ENCODE measurements at regions not wholly inside any gene's neighbourhood (a gene's known extent, or its start where the extent isn't known, plus 50 kb on each side); places are given as distances from the start of the nearest gene placed in this dataset.

DNA sequence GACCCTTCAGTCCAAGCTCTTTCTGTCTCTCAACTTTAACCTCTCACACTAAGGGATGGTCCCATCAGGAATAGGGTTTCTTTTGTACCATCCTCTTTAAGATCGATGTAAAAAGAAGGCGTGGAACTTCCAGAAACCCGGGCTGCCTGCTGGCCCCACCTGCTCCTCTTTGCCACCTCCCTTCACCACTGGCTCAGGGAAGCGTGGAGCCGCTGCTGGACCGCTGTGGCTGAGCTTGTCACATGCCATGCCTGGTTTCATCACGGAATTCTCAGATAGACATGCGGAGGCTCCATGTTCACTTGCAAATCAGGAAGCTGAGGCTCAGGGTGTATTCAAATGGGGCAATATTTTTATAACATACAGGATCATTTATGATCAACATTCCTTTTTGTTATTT is 399.7 kb downstream of the BRD1 start:
- no peak for DNase-seq

DNA sequence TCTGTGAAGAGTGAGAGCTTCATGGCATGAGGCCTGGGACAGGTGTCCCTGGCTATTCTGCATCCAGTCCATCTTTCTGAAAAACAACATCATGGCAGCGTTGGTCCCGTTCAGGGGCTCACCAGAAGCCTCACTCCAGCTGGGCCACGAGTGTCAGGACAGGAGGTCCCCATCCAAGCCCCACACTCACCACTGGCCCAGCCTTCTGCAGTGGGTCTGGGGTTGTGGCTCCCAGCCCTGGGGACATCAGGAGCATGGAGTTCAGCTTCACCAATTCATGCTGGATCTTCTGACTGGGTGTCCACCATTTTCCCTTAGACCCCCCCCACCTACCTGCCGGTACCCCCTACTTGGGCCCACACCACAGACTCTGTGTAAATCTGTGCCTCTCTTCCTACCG is 400.3 kb downstream of the BRD1 start:
- no peak for DNase-seq

- no peak for DNase-seq
These were observed 400.9 kb downstream of the BRD1 start for GRCh38 chr22:49426618-49427266.

- no peak for DNase-seq
These were observed 401.6 kb downstream of the BRD1 start for GRCh38 chr22:49426098-49426497.

DNA sequence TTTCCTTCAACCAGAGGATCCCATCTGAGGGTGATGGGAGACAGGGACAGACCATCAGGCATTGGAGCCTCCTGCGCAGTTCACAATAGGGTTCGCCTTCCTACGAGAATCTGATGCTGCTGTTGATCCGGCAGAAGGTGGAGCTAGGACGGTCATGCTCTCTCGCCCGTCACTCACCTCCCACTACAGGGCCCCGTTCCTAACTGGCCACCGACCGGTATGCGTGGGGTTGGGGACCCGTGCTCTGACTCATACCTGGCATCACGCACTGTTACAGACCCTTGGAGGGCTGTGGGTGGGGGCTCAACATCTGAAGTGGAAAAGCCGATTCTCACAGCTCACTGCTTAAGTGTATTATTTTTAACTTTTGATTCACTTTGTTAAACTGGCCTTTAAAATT is 402.3 kb downstream of the BRD1 start:
- DNase-seq, result no peak

GRCh38 chr22:49424893-49425270 is 402.8 kb downstream of the BRD1 start:
- no peak for DNase-seq

DNA sequence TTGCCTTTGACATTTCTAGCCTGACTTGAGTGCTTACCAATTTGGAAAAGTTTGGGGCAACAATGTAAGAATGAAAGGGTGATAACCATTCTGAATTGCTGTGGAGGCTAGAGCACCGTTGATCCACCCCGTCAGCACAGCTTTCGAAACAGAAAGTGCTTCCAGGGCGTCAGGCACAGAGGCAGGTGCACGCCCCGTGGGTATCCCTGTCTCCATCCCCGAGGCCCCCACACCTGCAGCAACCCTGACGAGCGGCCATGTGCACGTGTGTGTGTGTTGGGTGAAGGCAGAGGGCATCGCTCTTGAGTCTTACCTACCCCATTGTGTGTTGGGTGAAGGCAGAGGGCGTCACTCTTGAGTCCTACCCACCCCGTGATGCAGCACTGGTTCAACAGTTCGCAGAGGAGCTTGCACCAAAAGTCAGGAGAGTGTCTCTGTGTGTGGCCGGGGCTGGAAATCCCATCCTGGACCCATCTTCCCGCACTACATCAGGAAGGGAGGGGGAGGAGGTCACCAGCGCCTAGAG is 404.5 kb downstream of the BRD1 start:
- DNase-seq, result no peak

DNA sequence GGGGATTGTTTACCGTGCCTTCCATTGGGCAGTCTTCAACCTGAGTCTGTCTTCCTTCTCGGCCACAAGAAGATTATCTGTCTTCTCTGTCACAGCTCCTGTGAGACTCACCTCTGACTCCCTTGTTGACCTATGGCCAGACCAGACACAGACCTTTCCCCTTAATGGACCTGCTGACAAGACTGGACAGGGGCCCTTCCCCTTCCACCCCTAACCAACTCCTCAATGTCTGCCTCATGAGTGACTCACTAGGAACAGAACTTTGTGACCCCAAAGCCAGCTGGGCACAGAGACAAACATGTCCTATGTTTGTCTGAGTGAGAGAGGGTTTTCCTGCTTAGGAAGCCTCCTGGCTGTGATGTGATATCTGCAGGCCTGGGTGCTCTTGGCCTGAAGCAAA is 405.0 kb downstream of the BRD1 start:
- DNase-seq, result no peak

DNA sequence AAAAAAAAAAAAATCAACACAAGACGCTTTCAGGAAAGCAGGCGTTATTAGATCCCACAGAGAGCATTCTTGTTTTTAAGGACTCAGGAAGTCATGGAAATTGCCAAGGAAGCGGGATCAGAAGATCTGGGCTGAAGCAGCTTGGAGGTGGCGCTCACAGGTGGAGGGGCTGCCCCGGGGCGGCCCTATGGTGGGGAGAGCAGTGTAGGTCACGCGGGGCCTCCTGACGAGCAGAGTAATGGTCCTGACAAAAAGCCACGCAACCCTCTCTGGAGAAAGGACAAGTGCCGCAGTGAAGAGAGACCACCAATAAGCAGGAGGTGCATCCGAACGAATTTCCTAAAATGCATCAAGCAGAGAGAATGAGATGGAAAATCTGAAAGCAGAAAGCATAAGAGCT is 407.0 kb downstream of the BRD1 start:
- DNase-seq, result no peak

- DNase-seq, result no peak
These were observed 408.0 kb downstream of the BRD1 start for GRCh38 chr22:49419661-49420060.

- DNase-seq, result no peak
These were observed 408.7 kb downstream of the BRD1 start for GRCh38 chr22:49418943-49419342.

- no peak for DNase-seq
These were observed 409.3 kb downstream of the BRD1 start for GRCh38 chr22:49418341-49418894.

- no peak for DNase-seq
These were observed 409.8 kb downstream of the BRD1 start for GRCh38 chr22:49417833-49418232.

- no peak for DNase-seq
These were observed 410.3 kb downstream of the BRD1 start for GRCh38 chr22:49417326-49417725.

- DNase-seq, result no peak
These were observed 412.3 kb downstream of the BRD1 start for GRCh38 chr22:49415151-49415951.

DNA sequence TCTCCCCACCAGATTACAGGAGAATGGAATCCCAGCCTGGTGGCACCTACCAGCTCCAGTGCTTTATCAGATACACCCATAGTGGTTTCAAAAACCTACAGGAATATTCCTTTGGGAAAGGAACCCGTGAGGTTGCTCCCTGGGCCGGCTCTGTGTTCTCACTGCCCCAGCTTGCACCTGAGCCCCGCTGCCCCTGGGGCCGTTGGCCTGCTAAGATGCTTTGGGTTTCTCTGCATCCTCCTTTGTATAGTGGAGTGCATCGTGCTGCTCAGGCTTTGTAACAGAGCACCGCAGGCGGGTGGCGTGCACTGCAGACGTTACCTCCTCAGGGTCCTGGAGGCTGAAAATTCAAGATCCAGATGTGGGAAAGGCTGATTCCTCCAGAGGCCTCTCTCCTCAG is 414.1 kb downstream of the BRD1 start:
- no peak for DNase-seq

GRCh38 chr22:49413146-49413545 is 414.5 kb downstream of the BRD1 start:
- no peak for DNase-seq

- no peak for DNase-seq
These were observed 415.4 kb downstream of the BRD1 start for GRCh38 chr22:49412236-49412635.

DNA sequence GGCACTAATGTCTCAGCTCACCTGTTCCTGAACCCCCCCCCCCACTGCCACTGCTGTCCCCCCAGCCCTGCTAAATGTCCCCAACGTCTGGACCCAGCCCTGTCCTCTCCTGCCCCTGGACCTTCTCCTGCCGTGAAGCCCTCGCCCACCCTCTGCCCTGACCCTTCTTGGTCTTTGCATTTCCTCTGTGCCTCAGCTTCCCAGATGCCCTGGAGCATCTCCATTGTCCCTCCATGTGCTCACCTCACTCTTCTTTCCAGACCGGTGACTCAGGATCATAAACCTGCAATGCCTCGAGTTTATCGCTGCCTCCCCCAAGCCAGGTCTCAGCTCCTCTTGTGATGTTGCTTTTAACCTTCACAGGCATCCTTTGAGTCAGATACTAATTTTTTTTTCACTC is 416.4 kb downstream of the BRD1 start:
- no peak for DNase-seq

DNA sequence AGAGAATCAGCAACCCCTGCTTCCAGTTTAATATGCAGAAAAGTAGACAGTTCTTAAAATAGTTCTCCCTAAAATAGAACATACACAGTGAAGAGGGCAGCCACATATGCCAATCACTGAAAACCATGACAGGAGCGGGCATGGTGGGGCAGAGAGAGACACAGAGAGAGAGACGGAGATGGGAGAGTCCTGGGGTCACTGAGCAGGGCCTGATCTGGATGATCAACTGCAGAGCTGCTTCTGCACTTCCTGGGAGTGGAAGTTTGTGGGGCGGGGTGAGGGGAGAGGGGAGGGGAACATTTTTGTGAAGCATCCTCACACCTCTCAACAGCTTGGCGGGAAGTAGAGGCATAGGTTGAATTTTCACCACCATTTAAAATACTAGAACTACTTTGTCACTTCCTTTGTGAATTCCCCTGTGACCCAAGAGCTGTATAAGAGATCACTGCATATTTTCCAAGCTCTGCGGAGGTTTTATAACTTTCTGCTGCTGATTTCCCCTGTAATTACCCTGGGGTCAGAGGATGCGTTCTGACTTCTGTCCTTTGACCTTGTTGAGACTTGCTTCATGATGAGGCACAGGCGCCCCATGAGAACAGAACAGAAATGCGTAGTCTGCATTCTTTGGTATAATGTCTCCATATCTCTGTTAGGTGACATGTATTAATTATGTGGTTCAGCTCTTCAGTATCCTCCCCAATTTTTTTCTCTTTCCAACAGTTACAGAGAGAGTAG is 419.4 kb downstream of the BRD1 start:
- no peak for DNase-seq

GRCh38 chr22:49406879-49407587 is 420.6 kb downstream of the BRD1 start:
- DNase-seq, result no peak

DNA sequence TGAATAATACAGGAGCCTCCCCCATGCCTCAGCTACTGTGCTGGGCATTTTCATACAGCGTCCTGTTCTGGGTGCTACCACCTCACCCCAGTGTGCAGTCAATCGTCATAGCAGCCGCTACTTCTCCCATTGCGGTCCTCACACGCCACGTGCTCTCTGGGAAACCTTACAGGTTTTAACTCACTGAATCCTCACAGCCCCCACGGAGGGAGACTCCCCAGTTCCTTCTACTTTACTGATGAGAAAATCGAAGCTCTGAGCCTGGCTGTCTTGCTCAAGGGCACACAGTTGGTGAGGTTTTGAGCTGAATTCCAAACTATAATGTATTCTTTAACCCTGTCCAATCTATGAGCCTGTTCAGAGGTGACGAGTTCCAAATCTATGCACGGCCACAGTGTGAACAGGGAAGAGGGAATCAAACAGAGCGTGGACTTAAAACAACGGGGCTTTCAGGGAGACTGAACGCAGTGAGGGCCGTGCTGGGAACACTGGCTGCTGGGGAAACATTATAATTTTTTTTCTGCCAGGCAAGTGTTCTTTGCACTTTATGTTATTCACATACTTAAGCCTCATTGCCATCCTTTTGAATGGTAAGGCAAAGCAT is 421.5 kb downstream of the BRD1 start:
- DNase-seq, result no peak

Data from NCI-H1417 treated with DMSO at 0.1 percent for 48 hours (cell line).